Right ventricle myocardium inferior (tissue), 1 donor: ENCODE measurements at regions not wholly inside any gene's neighbourhood (a gene's known extent, or its start where the extent isn't known, plus 50 kb on each side); places are given as distances from the start of the nearest gene placed in this dataset.
"Not testable (repeated sequence)": the region's sequence is repeated elsewhere in the genome, so short reads cannot be mapped to it uniquely, and the experiment has no call there.

Experiments used
- ATAC-seq: fragments of 200-7000 bp; cut with Tn5 transposase; one replicate; pipeline ENCODE4 v1.9.1; 2020; ENCODE audit warnings: mild to moderate bottlenecking, moderate library complexity
- DNase-seq: peaks from one replicate; pipeline ENCODE4 v3.0.0; 2021; ENCODE audit errors: missing footprints
- intact Hi-C: fragments of 100-400 bp; cut with DNase I; formaldehyde crosslinking; loops from one replicate; pipeline ENCODE4 v1.11.0; 2022
- donor health status: DM: no; HTN: yes; CAD: no; lungs with severe emphysema.

DNA sequence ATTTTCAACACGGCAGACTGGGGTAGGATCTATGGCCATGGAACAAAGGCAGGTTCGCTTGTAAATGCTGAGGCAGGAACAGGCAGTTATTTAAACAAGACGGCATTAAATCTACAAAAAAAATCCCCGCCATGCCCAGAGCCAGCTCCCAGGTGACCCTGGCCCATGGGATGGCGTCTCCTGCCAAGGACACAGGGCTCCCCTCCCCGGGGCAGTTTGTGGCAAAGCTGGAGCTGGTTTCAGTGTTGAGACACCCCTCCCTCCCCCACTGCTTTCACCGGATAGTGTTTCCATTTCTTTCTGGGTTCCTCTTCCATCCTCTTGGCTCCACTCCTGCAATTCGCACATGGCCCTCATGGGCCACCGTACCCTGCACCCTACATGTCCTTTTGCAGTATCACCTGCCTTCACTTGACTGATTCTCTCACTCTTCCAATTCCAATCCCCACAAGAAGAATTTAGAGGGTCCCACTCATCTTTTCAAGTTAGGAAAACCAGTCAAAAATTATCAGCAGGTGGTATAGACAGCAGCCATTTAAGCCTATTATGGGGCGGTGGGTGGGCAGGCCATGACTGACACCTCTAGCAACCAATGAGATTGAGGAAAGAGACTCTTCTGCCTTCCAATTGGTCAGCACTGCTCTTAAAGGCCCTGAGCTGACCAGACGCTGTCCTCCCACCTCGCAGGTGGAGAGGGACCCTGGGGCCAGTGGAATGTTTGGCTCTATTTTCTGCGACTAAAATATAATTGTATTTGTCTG lies 52.0 kb downstream of the OLIG1 start:
- intact Hi-C loops: no loop called here
- DNase-seq (no peak), ATAC-seq (no peak)

DNA sequence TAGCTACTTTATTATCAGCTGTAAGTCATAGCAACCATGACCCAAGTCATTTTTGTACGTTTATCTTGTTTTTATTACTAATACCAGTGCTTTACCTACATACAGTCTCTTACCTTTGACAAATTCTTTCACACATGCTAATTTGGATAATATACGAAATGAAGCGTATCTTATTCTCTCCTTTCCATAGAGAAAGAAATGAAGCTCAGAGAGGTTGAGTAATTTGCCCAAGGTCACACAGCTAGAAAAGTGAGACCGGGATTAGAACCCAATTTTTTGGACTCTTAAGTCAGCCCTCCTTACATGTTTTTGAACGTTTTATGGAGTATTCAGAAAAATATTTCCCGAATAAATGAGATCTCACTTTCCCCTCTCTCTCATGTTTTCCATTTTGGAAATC lies 52.6 kb downstream of the OLIG1 start:
- no peak for DNase-seq
- intact Hi-C loops: no loop called here
- no peak for ATAC-seq

GRCh38 chr21:33123374-33124123 lies 53.6 kb downstream of the OLIG1 start:
- ATAC-seq (no peak), DNase-seq (no peak)
- intact Hi-C loops: no loop called here

GRCh38 chr21:33124889-33125288 lies 54.9 kb downstream of the OLIG1 start:
- ATAC-seq (peak; percentile 32), DNase-seq (no peak)
- intact Hi-C loops: loop anchor here (5.0 kb wide), 3 partner anchors 72 to 183 kb away; no protein-coding TSS in a partner anchor

DNA sequence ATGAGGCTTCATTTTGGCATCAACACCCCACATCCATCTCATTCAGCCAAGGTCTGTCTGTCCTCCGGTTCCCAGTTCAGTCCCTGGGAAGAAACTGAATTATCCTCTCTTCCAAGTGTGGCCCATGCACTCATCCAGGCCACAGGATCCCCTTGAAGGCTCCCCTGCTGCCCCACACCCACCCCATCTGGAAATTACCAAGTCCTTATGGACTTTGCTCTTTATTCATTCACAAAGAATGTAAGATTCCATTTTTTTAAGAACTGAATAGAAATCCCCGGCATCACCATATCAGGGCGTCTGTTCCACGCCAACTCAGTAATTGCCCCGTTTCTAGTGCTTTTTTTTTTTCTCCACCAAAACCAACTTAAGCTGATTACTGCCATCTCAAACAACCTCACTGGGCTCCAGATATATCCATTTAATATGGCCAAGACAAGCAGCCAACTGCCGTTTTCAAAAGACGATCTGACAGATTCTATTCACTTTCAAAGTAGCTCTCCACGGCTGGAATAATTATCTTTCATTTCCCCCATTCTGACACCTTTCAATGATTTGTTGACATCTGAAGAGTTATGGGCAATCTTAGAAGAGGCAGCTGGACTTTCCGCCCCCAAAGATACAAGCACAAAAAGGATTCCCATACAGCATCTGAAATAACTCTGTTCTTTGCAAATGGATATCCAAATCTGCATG lies 55.9 kb downstream of the OLIG1 start:
- DNase-seq (no peak), ATAC-seq (no peak)
- intact Hi-C loops: loop anchor here (5.0 kb wide), 3 partner anchors 71 to 184 kb away; no protein-coding TSS in a partner anchor

DNA sequence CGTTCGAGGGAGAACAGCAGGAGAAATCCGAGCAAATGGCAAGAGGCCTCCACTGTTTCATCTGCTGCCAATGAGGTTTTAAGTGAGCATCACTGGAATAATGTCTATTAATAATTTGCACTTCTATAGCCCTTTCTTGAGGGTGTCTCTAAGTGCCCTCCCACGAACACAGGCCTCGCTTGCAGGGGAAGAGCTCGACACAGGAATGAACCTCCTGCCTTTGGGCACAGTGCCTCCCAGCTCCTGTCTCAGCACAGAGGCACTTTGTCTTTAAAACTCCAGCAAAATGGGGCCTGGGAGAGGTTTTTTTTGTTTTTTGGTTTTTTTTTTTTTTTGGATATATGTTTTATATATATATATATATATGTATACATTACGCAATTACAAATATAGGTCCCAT lies 56.6 kb downstream of the OLIG1 start:
- intact Hi-C loops: loop anchor here (5.0 kb wide), 3 partner anchors 71 to 184 kb away; no protein-coding TSS in a partner anchor
- ATAC-seq (no peak), DNase-seq (no peak)

GRCh38 chr21:33127154-33127867 lies 57.4 kb downstream of the OLIG1 start:
- DNase-seq (no peak), ATAC-seq (peak; percentile 88)
- intact Hi-C loops: loop anchor here (5.0 kb wide), 3 partner anchors 70 to 185 kb away; no protein-coding TSS in a partner anchor

DNA sequence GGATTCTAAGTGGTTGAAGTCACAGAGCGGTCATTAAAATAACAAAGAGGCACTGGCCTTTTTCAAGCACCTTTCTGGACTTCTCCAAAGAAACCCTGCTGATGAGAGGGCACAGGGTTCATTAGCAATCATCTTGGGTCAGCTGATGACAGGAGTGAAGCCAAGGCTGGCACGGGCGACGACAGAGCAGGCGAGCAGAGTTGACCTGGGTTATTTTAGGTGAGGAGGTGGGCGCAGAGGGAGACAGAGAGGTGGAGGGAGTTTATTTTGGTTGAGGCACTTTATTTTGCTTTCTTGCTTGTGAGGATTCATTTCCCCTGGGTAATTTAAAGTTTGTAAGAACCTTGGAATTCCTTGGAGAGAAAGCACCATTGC lies 57.9 kb downstream of the OLIG1 start:
- intact Hi-C loops: loop anchor here (5.0 kb wide), 3 partner anchors 69 to 186 kb away; no protein-coding TSS in a partner anchor
- ATAC-seq (peak; percentile 27), DNase-seq (no peak)

- DNase-seq (no peak), ATAC-seq (no peak)
- intact Hi-C loops: loop anchor here (5.0 kb wide), 3 partner anchors 69 to 186 kb away; no protein-coding TSS in a partner anchor
Measured at GRCh38 chr21:33128538-33128937, 58.6 kb downstream of the OLIG1 start.

- intact Hi-C loops: no loop called here
- DNase-seq: no peak
- no peak for ATAC-seq
Measured at GRCh38 chr21:33132054-33132453, 62.1 kb downstream of the OLIG1 start.

- intact Hi-C loops: no loop called here
- ATAC-seq: no peak
- no peak for DNase-seq
Measured at GRCh38 chr21:33133892-33134291, 64.0 kb downstream of the OLIG1 start.

DNA sequence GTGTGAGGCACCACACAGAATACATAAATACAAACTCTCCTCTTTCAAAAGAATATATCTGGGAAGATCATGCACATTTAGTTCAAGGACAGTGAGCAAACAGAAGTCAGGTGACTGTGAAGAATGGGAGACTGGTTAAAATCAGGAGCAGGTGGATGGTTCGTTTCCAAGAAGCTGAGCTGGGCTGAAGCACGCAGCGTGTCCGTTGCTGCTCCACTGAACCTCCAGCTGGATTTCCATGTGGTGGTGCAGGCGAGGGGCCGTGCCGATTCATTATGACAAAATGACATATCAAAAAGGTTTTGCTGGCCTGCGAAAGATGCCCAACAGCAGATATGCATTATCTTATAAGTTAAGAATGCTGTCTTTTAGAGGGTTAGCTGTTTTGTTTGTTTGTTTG lies 66.0 kb downstream of the OLIG1 start:
- intact Hi-C loops: no loop called here
- DNase-seq (no peak), ATAC-seq (no peak)

- intact Hi-C loops: no loop called here
- ATAC-seq: no peak
- DNase-seq: no peak
Measured at GRCh38 chr21:33136847-33137502, 67.0 kb downstream of the OLIG1 start.

DNA sequence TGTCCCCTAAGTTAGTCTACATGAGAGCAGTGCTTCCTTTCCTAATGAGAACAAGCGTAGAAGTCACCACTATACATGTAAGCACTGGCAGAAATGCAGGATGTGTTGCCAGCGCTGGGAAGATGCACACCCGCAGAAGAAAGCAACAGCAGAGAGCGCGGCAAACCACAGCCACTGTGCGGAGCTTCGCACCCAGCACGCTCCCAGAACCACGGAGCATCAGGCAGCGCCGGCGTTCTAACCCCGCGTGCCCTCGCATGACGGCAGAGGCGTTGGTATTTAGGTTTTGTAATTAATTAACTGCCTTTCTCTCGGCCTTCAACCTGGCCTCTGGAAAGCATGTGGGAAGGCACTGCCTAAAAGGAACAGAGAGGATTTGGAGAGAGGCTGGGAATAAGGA lies 69.1 kb downstream of the OLIG1 start:
- no peak for ATAC-seq
- DNase-seq: no peak
- intact Hi-C loops: no loop called here

DNA sequence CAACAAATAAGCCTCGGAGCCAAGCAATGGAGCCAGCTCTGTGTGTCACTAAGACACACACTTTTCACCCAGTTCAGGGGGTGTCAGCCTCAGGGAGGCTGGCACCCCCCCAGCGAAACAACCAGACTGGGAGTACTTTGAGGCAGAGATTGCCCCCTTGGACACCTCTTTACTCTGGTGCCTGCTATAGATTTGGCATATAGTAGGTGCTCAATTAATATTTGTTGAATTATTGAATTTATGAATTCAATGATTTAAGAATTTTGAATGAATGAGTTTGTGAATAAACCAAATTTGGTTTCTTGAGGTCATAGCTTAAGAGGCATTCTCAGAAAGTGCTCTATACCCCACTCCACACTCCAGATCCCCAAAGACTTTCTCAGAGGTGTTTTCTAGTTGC lies 70.3 kb downstream of the OLIG1 start:
- no peak for ATAC-seq
- no peak for DNase-seq
- intact Hi-C loops: no loop called here

DNA sequence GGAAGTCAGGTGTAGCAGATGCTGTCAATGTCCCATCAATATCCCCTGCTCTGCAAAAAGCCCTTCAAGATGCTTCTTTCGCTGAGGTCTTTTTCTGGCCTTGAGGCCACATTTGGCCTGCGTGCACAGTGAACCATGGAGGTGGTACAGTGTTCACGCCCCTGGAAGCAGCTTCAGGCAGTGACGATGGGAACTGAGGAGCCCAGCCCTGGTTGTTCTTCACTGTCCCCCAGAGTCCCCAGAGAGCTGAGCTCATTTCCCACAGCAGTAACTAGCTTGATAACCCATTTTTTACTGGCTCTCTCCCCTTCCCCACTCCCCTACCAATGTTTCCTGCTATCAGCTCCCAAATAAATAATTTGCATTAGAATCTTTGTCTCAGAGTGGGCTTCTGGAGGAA lies 76.5 kb downstream of the OLIG1 start:
- DNase-seq (no peak), ATAC-seq (no peak)
- intact Hi-C loops: no loop called here

DNA sequence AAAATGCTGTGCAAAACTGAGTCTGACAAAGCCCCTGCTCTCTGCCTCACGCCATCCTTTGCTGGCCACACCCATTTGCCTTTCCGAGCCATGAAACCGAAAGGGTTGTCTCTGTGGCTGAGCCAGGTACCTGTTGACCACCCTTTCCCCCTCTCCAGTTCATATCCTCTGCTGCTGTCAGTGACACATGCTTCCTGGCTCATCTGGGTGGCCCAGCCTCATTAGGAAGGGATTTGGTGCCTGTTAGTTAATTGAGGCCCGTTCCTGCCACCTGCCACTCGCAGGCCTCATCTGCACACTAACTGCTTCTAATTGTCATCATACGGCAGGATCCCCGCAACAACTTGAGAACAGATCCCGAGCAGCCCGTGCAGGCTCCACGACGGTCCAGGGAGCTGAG lies 79.2 kb downstream of the OLIG1 start:
- no peak for DNase-seq
- ATAC-seq: no peak
- intact Hi-C loops: no loop called here

- intact Hi-C loops, ATAC-seq, DNase-seq: not testable (repeated sequence)
Measured at GRCh38 chr21:33150968-33151367, 78.8 kb upstream of the IFNAR2 start.
